Natural killer cell (primary cell): ENCODE measurements at regions not wholly inside any gene's neighbourhood (a gene's known extent, or its start where the extent isn't known, plus 50 kb on each side); places are given as distances from the start of the nearest gene placed in this dataset.

Source experiments
- ATAC-seq, 3 donors: fragments of 150-1000 bp in 2 of 3; fragments of 200-7000 bp in 1 of 3; cut with Tn5 transposase; 1 replicate in 1 of 3; 2 replicates in 2 of 3; pipeline ENCODE4 v1.10.0; 2021; ENCODE audit warnings: mild to moderate bottlenecking in 2 of 3, moderate library complexity in 2 of 3
- DNase-seq, 2 donors: peaks; one replicate each; pipeline versions ENCODE4 v3.0.0 to v3.0.0-alpha.2; 2013 to 2021; ENCODE audit warnings: mixed read lengths in 1 of 2
- H3K27ac ChIP-seq: one replicate; pipeline ENCODE4 v1.5.1; 2013; ENCODE audit warnings: mild to moderate bottlenecking, low read length
- H3K27me3 ChIP-seq: one replicate; pipeline ENCODE4 v1.6.1; 2013; ENCODE audit warnings: low read length; ENCODE audit not compliant: control insufficient read depth, insufficient read depth
- H3K36me3 ChIP-seq: one replicate; pipeline ENCODE4 v1.6.1; 2013; ENCODE audit warnings: low read length; ENCODE audit not compliant: control insufficient read depth, insufficient read depth
- H3K4me1 ChIP-seq: one replicate; pipeline ENCODE4 v1.6.1; 2013; ENCODE audit warnings: low read length; ENCODE audit not compliant: control insufficient read depth, insufficient read depth
- H3K4me3 ChIP-seq: one replicate; pipeline ENCODE4 v1.5.1; 2013; ENCODE audit warnings: low read length
- H3K9me3 ChIP-seq: one replicate; pipeline ENCODE4 v1.6.1; 2013; ENCODE audit warnings: low read length; ENCODE audit not compliant: control insufficient read depth, insufficient read depth
- H3K27ac Mint-ChIP-seq, 2 donors: one replicate each; pipeline ENCODE4 v1.8.0; 2022; ENCODE audit warnings: mild to moderate bottlenecking in 2 of 2, mixed read lengths in 2 of 2, moderate library complexity in 1 of 2
- H3K27me3 Mint-ChIP-seq, 2 donors: one replicate each; pipeline ENCODE4 v1.8.0; 2022; ENCODE audit warnings: low read depth in 2 of 2, mixed read lengths in 2 of 2
- H3K36me3 Mint-ChIP-seq: one replicate; pipeline ENCODE4 v1.8.0; 2022; ENCODE audit warnings: mixed read lengths
- H3K4me1 Mint-ChIP-seq, 2 donors: one replicate each; pipeline ENCODE4 v1.8.0; 2022; ENCODE audit warnings: mixed read lengths in 2 of 2
- H3K4me3 Mint-ChIP-seq: one replicate; pipeline ENCODE4 v1.8.0; 2022; ENCODE audit warnings: mild to moderate bottlenecking, moderate library complexity, mixed read lengths
- H3K9me3 Mint-ChIP-seq, 2 donors: one replicate each; pipeline ENCODE4 v1.8.0; 2022; ENCODE audit warnings: mixed read lengths in 2 of 2
- CTCF ChIP-seq: fragments of 200-600 bp; IDR thresholded peaks from one replicate; pipeline ENCODE4 v1.8.0; 2022; ENCODE audit warnings: antibody characterized with exemption
- WGBS: methylation state at CpG from one replicate; pipeline ENCODE4 v1.1.7; 2013; ENCODE audit warnings: missing lambda C conversion rate; ENCODE audit not compliant: insufficient coverage; 5-methylcytosine and 5-hydroxymethylcytosine counted together
- intact Hi-C: fragments of 100-400 bp; cut with micrococcal nuclease; formaldehyde crosslinking; loops from one replicate; pipeline ENCODE4 v1.14.2; 2022

- H3K27me3 ChIP-seq = no peaks in the 10 kb centered on the region
- H3K4me3 ChIP-seq = no peak overlapping the region
- no peak overlapping the region for H3K27ac ChIP-seq
- Mint-ChIP-seq H3K9me3 (no peaks in the 10 kb centered on the region), H3K27ac (no peak overlapping the region), H3K4me1 (no peaks in the 10 kb centered on the region), H3K4me3 (no peak overlapping the region), H3K27me3 (peaks cover 10 to 13% of the 10 kb centered on the region in 2 donors), H3K36me3 (no peaks in the 10 kb centered on the region)
- no peaks in the 10 kb centered on the region for H3K36me3 ChIP-seq
- intact Hi-C loops = no loop called here
- no peak for TF ChIP-seq CTCF
- no peaks in the 10 kb centered on the region for H3K9me3 ChIP-seq
- ATAC-seq = peak in 1 of 3 donors; percentile 59
- no peaks in the 10 kb centered on the region for H3K4me1 ChIP-seq
- no peak for DNase-seq
- 53% methylated on average over 6 of the region's 7 CpGs for WGBS
These were observed 76.0 kb upstream of the ADTRP start for GRCh38 chr6:11854408-11855165.

GRCh38 chr6:11853678-11854407, 75.2 kb upstream of the ADTRP start:
- Mint-ChIP-seq H3K36me3 (no peaks in the 10 kb centered on the region), H3K9me3 (no peaks in the 10 kb centered on the region), H3K4me1 (no peaks in the 10 kb centered on the region), H3K27me3 (peaks cover 10 to 13% of the 10 kb centered on the region in 2 donors), H3K4me3 (no peak overlapping the region), H3K27ac (no peak overlapping the region)
- H3K9me3 ChIP-seq = no peaks in the 10 kb centered on the region
- TF ChIP-seq CTCF = no peak
- ATAC-seq (no peak), DNase-seq (no peak)
- H3K4me1 ChIP-seq = no peaks in the 10 kb centered on the region
- no peaks in the 10 kb centered on the region for H3K27me3 ChIP-seq
- no peaks in the 10 kb centered on the region for H3K36me3 ChIP-seq
- WGBS = 77% methylated on average over 3 of the region's 3 CpGs
- H3K27ac ChIP-seq = no peak overlapping the region
- intact Hi-C loops = no loop called here
- H3K4me3 ChIP-seq = no peak overlapping the region

- no peak for DNase-seq
- TF ChIP-seq CTCF = no peak
- intact Hi-C loops = no loop called here
- ATAC-seq = no peak
- H3K27me3 Mint-ChIP-seq = peaks cover 6 to 13% of the 10 kb centered on the region in 2 donors
- no peak overlapping the region for H3K27ac Mint-ChIP-seq
- no peak overlapping the region for H3K4me3 Mint-ChIP-seq
- no peaks in the 10 kb centered on the region for H3K36me3 Mint-ChIP-seq
- Histone ChIP-seq H3K27ac (no peak overlapping the region), H3K9me3 (no peaks in the 10 kb centered on the region), H3K4me3 (no peak overlapping the region), H3K4me1 (no peaks in the 10 kb centered on the region), H3K36me3 (no peaks in the 10 kb centered on the region), H3K27me3 (no peaks in the 10 kb centered on the region)
- H3K9me3 Mint-ChIP-seq = no peaks in the 10 kb centered on the region
- WGBS = 74% methylated on average over 9 of the region's 11 CpGs
- no peaks in the 10 kb centered on the region for H3K4me1 Mint-ChIP-seq
These were observed 73.6 kb upstream of the ADTRP start for GRCh38 chr6:11852061-11852651.
